ENCODE measurements at regions not wholly inside any gene's neighbourhood (a gene's known extent, or its start where the extent isn't known, plus 50 kb on each side); places are given as distances from the start of the nearest gene placed in this dataset.

GRCh38 chr18:55149994-55150393, 190.7 kb upstream of the CCDC68 start:
- no peak for TF ChIP-seq CTCF (IDR thresholded peaks at IDR 0.05; ENCODE audit: borderline replicate concordance, insufficient read depth, low read depth, low read length)
- no peak overlapping the region for H3K4me3 ChIP-seq (ENCODE audit: low read depth, low read length)

GRCh38 chr18:55147791-55148190, 188.5 kb upstream of the CCDC68 start:
- no peak overlapping the region for H3K4me3 ChIP-seq (ENCODE audit: low read depth, low read length)
- no peak for TF ChIP-seq CTCF (IDR thresholded peaks at IDR 0.05; ENCODE audit: borderline replicate concordance, insufficient read depth, low read depth, low read length)

- no peak for TF ChIP-seq CTCF (IDR thresholded peaks at IDR 0.05; ENCODE audit: borderline replicate concordance, insufficient read depth, low read depth, low read length)
- no peak overlapping the region for H3K4me3 ChIP-seq (ENCODE audit: low read depth, low read length)
Observed at GRCh38 chr18:55144193-55144930, 185.1 kb upstream of the CCDC68 start.

GRCh38 chr18:55142410-55142809, 183.1 kb upstream of the CCDC68 start:
- H3K4me3 ChIP-seq (ENCODE audit: low read depth, low read length) = no peak overlapping the region
- TF ChIP-seq CTCF (IDR thresholded peaks at IDR 0.05; ENCODE audit: borderline replicate concordance, insufficient read depth, low read depth, low read length) = no peak

GRCh38 chr18:55141318-55141717, 182.1 kb upstream of the CCDC68 start:
- no peak overlapping the region for H3K4me3 ChIP-seq (ENCODE audit: low read depth, low read length)
- no peak for TF ChIP-seq CTCF (IDR thresholded peaks at IDR 0.05; ENCODE audit: borderline replicate concordance, insufficient read depth, low read depth, low read length)

- H3K4me3 ChIP-seq (ENCODE audit: low read depth, low read length) = no peak overlapping the region
- TF ChIP-seq CTCF (IDR thresholded peaks at IDR 0.05; ENCODE audit: borderline replicate concordance, insufficient read depth, low read depth, low read length) = no peak
Observed at GRCh38 chr18:55139836-55140235, 180.6 kb upstream of the CCDC68 start.

- no peak overlapping the region for H3K4me3 ChIP-seq (ENCODE audit: low read depth, low read length)
- TF ChIP-seq CTCF (IDR thresholded peaks at IDR 0.05; ENCODE audit: borderline replicate concordance, insufficient read depth, low read depth, low read length) = no peak
Observed at GRCh38 chr18:55139307-55139706, 180.0 kb upstream of the CCDC68 start.

Data from GM12875 (cell line).